NOMO-1 treated with DMSO at 0.1 percent for 48 hours (cell line): ENCODE measurements at regions not wholly inside any gene's neighbourhood (a gene's known extent, or its start where the extent isn't known, plus 50 kb on each side); places are given as distances from the start of the nearest gene placed in this dataset.

Experiments used
- DNase-seq: peaks from one replicate; lab custom pipeline; 2025; ENCODE audit not compliant: unreplicated experiment; lab: John Stamatoyannopoulos, UW

GRCh38 chr6:40268614-40269013, 318.6 kb downstream of the LRFN2 start:
- DNase-seq: no peak

GRCh38 chr6:40268166-40268565, 319.0 kb downstream of the LRFN2 start:
- DNase-seq: no peak

- no peak for DNase-seq
These were observed 321.5 kb downstream of the LRFN2 start for GRCh38 chr6:40265615-40266014.

GRCh38 chr6:40263970-40264369, 323.2 kb downstream of the LRFN2 start:
- DNase-seq: no peak

GRCh38 chr6:40262363-40262762, 324.8 kb downstream of the LRFN2 start:
- no peak for DNase-seq

- no peak for DNase-seq
These were observed 324.3 kb upstream of the MOCS1 start for GRCh38 chr6:40258531-40258930.

GRCh38 chr6:40256831-40257230, 322.6 kb upstream of the MOCS1 start:
- no peak for DNase-seq

- DNase-seq: no peak
These were observed 322.0 kb upstream of the MOCS1 start for GRCh38 chr6:40256224-40256623.

- DNase-seq: no peak
These were observed 319.2 kb upstream of the MOCS1 start for GRCh38 chr6:40253420-40253819.

- no peak for DNase-seq
These were observed 318.4 kb upstream of the MOCS1 start for GRCh38 chr6:40252531-40253258.

GRCh38 chr6:40251637-40252300, 317.5 kb upstream of the MOCS1 start:
- DNase-seq: no peak

GRCh38 chr6:40249935-40250334, 315.7 kb upstream of the MOCS1 start:
- DNase-seq: no peak

- DNase-seq: no peak
These were observed 313.4 kb upstream of the MOCS1 start for GRCh38 chr6:40247516-40248115.

- DNase-seq: no peak
These were observed 310.4 kb upstream of the MOCS1 start for GRCh38 chr6:40244699-40245098.

- DNase-seq: no peak
These were observed 298.4 kb upstream of the MOCS1 start for GRCh38 chr6:40232698-40233097.

GRCh38 chr6:40227735-40228134, 293.5 kb upstream of the MOCS1 start:
- DNase-seq: no peak

GRCh38 chr6:40222354-40222753, 288.1 kb upstream of the MOCS1 start:
- DNase-seq: no peak

GRCh38 chr6:40219799-40220198, 285.5 kb upstream of the MOCS1 start:
- no peak for DNase-seq

- no peak for DNase-seq
These were observed 276.4 kb upstream of the MOCS1 start for GRCh38 chr6:40210628-40211056.

- no peak for DNase-seq
These were observed 271.5 kb upstream of the MOCS1 start for GRCh38 chr6:40205801-40206200.

- no peak for DNase-seq
These were observed 270.7 kb upstream of the MOCS1 start for GRCh38 chr6:40205004-40205403.

- DNase-seq: no peak
These were observed 263.1 kb upstream of the MOCS1 start for GRCh38 chr6:40197371-40197770.
